Heart left ventricle (tissue), 16 donors: ENCODE measurements at regions not wholly inside any gene's neighbourhood (a gene's known extent, or its start where the extent isn't known, plus 50 kb on each side); places are given as distances from the start of the nearest gene placed in this dataset.

Source experiments
- ATAC-seq, 4 donors: fragments of 200-7000 bp; cut with Tn5 transposase; one replicate each; pipeline ENCODE4 v1.9.1; 2020 to 2022; ENCODE audit warnings: moderate library complexity in 4 of 4, mild to moderate bottlenecking in 3 of 4, moderate number of reproducible peaks in 1 of 4
- DNase-seq, 5 donors: peaks; one replicate each; pipeline ENCODE4 v3.0.0-alpha.2; 2020
- H3K27ac ChIP-seq, 12 donors: fragments of 200-600 bp; sonication (generic) in 4 of 12; one replicate each; pipeline versions ENCODE4 v1.5.0 to v1.8.0; 2016 to 2022; ENCODE audit warnings: mild to moderate bottlenecking in 2 of 12
- H3K27me3 ChIP-seq, 9 donors: fragments of 200-600 bp; sonication (generic) in 2 of 9; one replicate each; pipeline versions ENCODE4 v1.5.1 to v1.8.0; 2016 to 2022; ENCODE audit warnings: mild to moderate bottlenecking in 3 of 9
- H3K36me3 ChIP-seq, 9 donors: fragments of 200-600 bp; sonication (generic) in 2 of 9; one replicate each; pipeline versions ENCODE4 v1.5.0 to v1.8.0; 2018 to 2022; ENCODE audit warnings: mild to moderate bottlenecking in 2 of 9
- H3K4me1 ChIP-seq, 12 donors: fragments of 200-600 bp; sonication (generic) in 4 of 12; one replicate each; pipeline versions ENCODE4 v1.5.0 to v1.8.0; 2016 to 2022; ENCODE audit warnings: mild to moderate bottlenecking in 3 of 12
- H3K4me3 ChIP-seq, 12 donors: fragments of 200-600 bp; sonication (generic) in 4 of 12; one replicate each; pipeline versions ENCODE4 v1.5.0 to v1.8.0; 2017 to 2022; ENCODE audit warnings: mild to moderate bottlenecking in 9 of 12, moderate library complexity in 4 of 12
- H3K9me3 ChIP-seq, 12 donors: fragments of 200-600 bp; sonication (generic) in 4 of 12; one replicate each; pipeline versions ENCODE4 v1.5.0 to v1.8.0; 2016 to 2022; ENCODE audit warnings: mild to moderate bottlenecking in 1 of 12
- CTCF ChIP-seq, 12 donors: fragments of 200-600 bp; sonication (generic) in 4 of 12; IDR thresholded peaks; one replicate each; pipeline versions ENCODE4 v1.5.0 to v1.8.0; 2018 to 2022; ENCODE audit warnings: antibody characterized with exemption in 12 of 12, mild to moderate bottlenecking in 5 of 12
- POLR2A ChIP-seq, 2 donors: fragments of 450-650 bp; IDR thresholded peaks; one replicate each; pipeline ENCODE4 v1.6.1; 2017; ENCODE audit warnings: antibody characterized with exemption in 2 of 2, mild to moderate bottlenecking in 2 of 2, moderate library complexity in 2 of 2
- WGBS, 4 donors: extraction: QIAGEN DNeasy Blood & Tissue Kit in 2 of 4; methylation state at CpG; one replicate each; pipeline versions ENCODE4 v1.1.5 to v1.1.7; 2013 to 2018; 5-methylcytosine and 5-hydroxymethylcytosine counted together
- intact Hi-C, 10 donors: fragments of 100-400 bp; cut with DNase I; formaldehyde crosslinking; loops; one replicate each; pipeline versions ENCODE4 v1.11.1 to v1.14.2; 2022
- donor health status: ischemic (EF 13 %, LVEDD 7.1; RV severe dilation, severe dysfunction).
- donor health status: healthy with polysubstance abuse.
- donor health status: DM: no; HTN: yes; CAD: no.
- donor health status: DM: no; HTN: no; CAD: no.
- donor health status: ischemic (EF 25% LVEDD 6.9; RV normal size, moderate dysfunction).
- donor health status: ischemic (EF 25% LVEDD 5.7; RV mildly dilated, moderate dysfunction).
- donor health status: healthy.
- donor health status: DM: yes; HTN: yes; CAD: no.
- donor health status: ischemic (EF 35%, LVEDD 5.7; RV mildly dilated, moderate dysfunction).
- donor health status: nonischemic (EF 11% LVEDD 7.7; RV severe dilation, severe dysfunction).
- donor health status: DM: yes; HTN: yes; CAD: no.
- donor health status: PGD.
- donor health status: ischemic (EF 29% LVEDD 5.4; RV normal size, mild dysfunction).
- donor health status: nonischemic (EF 23%, LVEDD 6.1; RV moderate dilation, normal function).

GRCh38 chr2:129467012-129467779 lies 512.3 kb upstream of the RAB6C start:
- TF ChIP-seq CTCF (IDR thresholded peaks at IDR 0.05) (no peak), POLR2A (IDR thresholded peaks at IDR 0.05) (no peak)
- WGBS, 4 donors: 61 to 72% (median 65%) methylated on average over 11 of the region's 11 CpGs
- Histone ChIP-seq H3K9me3 (no peaks in the 10 kb centered on the region), H3K4me3 (no peak overlapping the region), H3K36me3 (no peaks in the 10 kb centered on the region), H3K27ac (no peak overlapping the region), H3K4me1 (no peaks in the 10 kb centered on the region), H3K27me3 (peaks cover 0 to 6% (median 0%) of the 10 kb centered on the region in 9 donors)
- ATAC-seq: no peak
- DNase-seq: no peak
- intact Hi-C loops: no loop called here

- 67 to 76% (median 74%) methylated on average over 3 of the region's 3 CpGs for WGBS, 4 donors
- TF ChIP-seq POLR2A (IDR thresholded peaks at IDR 0.05): no peak
- no peak for TF ChIP-seq CTCF (IDR thresholded peaks at IDR 0.05)
- Histone ChIP-seq H3K4me3 (no peak overlapping the region), H3K27ac (no peak overlapping the region), H3K4me1 (no peaks in the 10 kb centered on the region), H3K27me3 (peaks cover 0 to 6% (median 0%) of the 10 kb centered on the region in 9 donors), H3K9me3 (no peaks in the 10 kb centered on the region), H3K36me3 (no peaks in the 10 kb centered on the region)
- no peak for ATAC-seq
- intact Hi-C loops: no loop called here
- DNase-seq: no peak
Observed at GRCh38 chr2:129467941-129468340, 511.5 kb upstream of the RAB6C start.

- TF ChIP-seq POLR2A (IDR thresholded peaks at IDR 0.05) (no peak), CTCF (IDR thresholded peaks at IDR 0.05) (no peak)
- H3K27ac ChIP-seq: no peak overlapping the region
- DNase-seq (no peak), ATAC-seq (no peak)
- no peaks in the 10 kb centered on the region for H3K36me3 ChIP-seq
- H3K4me1 ChIP-seq: no peaks in the 10 kb centered on the region
- H3K27me3 ChIP-seq: peaks cover 0 to 6% (median 0%) of the 10 kb centered on the region in 9 donors
- no peaks in the 10 kb centered on the region for H3K9me3 ChIP-seq
- H3K4me3 ChIP-seq: no peak overlapping the region
- 89 to 92% (median 90%) methylated on average over 5 of the region's 5 CpGs for WGBS, 4 donors
- intact Hi-C loops: no loop called here
Observed at GRCh38 chr2:129468879-129469278, 510.6 kb upstream of the RAB6C start.

- peaks cover 0 to 6% (median 0%) of the 10 kb centered on the region in 9 donors for H3K27me3 ChIP-seq
- DNase-seq (no peak), ATAC-seq (peak in 1 of 4 donors; percentile 24)
- no peaks in the 10 kb centered on the region for H3K9me3 ChIP-seq
- TF ChIP-seq POLR2A (IDR thresholded peaks at IDR 0.05) (no peak), CTCF (IDR thresholded peaks at IDR 0.05) (no peak)
- intact Hi-C loops: no loop called here
- H3K27ac ChIP-seq: no peak overlapping the region
- WGBS, 4 donors: 27 to 38% (median 31%) methylated on average over 5 of the region's 5 CpGs
- no peak overlapping the region for H3K4me3 ChIP-seq
- H3K4me1 ChIP-seq: no peaks in the 10 kb centered on the region
- no peaks in the 10 kb centered on the region for H3K36me3 ChIP-seq
Observed at GRCh38 chr2:129469389-129469788, 510.1 kb upstream of the RAB6C start.
